B cell (primary cell): ENCODE measurements at regions not wholly inside any gene's neighbourhood (a gene's known extent, or its start where the extent isn't known, plus 50 kb on each side); places are given as distances from the start of the nearest gene placed in this dataset.

Experiments used
- ATAC-seq: fragments of 200-7000 bp; cut with Tn5 transposase; one replicate; pipeline ENCODE4 v1.10.0; 2021; ENCODE audit warnings: low read depth, mild to moderate bottlenecking, moderate number of reproducible peaks, moderate library complexity
- CTCF ChIA-PET: fragments of 350-600 bp; sonication (Branson Sonifier 250); formaldehyde crosslinking; loops from one replicate; lab custom pipeline; 2021; ENCODE audit warnings: antibody characterized with exemption, inconsistent platforms; lab: Charles Lee
- POLR2A ChIA-PET: fragments of 350-600 bp; sonication (Branson Sonifier 250); formaldehyde crosslinking; loops from one replicate; lab custom pipeline; 2021; ENCODE audit warnings: antibody characterized with exemption; lab: Charles Lee
- DNase-seq: peaks from one replicate; pipeline ENCODE4 v3.0.0; 2013
- H2AFZ ChIP-seq: 2 replicates; pipeline ENCODE4 v1.6.1; 2012; ENCODE audit warnings: mild to moderate bottlenecking, low read depth, low read length; ENCODE audit not compliant: insufficient read depth, poor library complexity, severe bottlenecking
- H3K27ac ChIP-seq, 2 donors: 1 replicate in 1 of 2; 2 replicates in 1 of 2; pipeline ENCODE4 v1.5.1; 2012 to 2013; ENCODE audit warnings: low read length in 2 of 2, mild to moderate bottlenecking in 2 of 2, moderate library complexity in 1 of 2
- H3K27me3 ChIP-seq, 4 experiments: fragments of 200-600 bp in 1 of 4; sonication (generic) in 1 of 4; replicated peaks in 1 of 4; 1 replicate in 2 of 4; 2 replicates in 2 of 4; pipeline versions ENCODE4 v1.6.1 to v1.7.0; 2013 to 2016; ENCODE audit warnings: low read length in 3 of 4, mild to moderate bottlenecking in 2 of 4, mixed read lengths in 1 of 4, moderate library complexity in 1 of 4; ENCODE audit not compliant: insufficient read depth in 4 of 4, control insufficient read depth in 3 of 4; ENCODE audit errors: control extremely low read depth in 1 of 4
- H3K36me3 ChIP-seq, 2 experiments: replicated peaks in 1 of 2; 1 replicate in 1 of 2; 2 replicates in 1 of 2; pipeline versions ENCODE4 v1.6.1 to v1.7.1; 2013; ENCODE audit warnings: low read length in 1 of 2; ENCODE audit not compliant: insufficient read depth in 2 of 2, control insufficient read depth in 1 of 2; ENCODE audit errors: control extremely low read depth in 1 of 2, extremely low read depth in 1 of 2
- H3K4me1 ChIP-seq, 2 donors: fragments of 200-600 bp in 1 of 2; sonication (generic) in 1 of 2; 1 replicate in 1 of 2; 2 replicates in 1 of 2; pipeline versions ENCODE4 v1.5.1 to v1.6.1; 2013 to 2017; ENCODE audit warnings: low read length in 2 of 2; ENCODE audit not compliant: control insufficient read depth in 2 of 2, insufficient read depth in 2 of 2
- H3K4me2 ChIP-seq: replicated peaks from 2 replicates; pipeline ENCODE3; 2012; ENCODE audit warnings: mild to moderate bottlenecking, low read depth, low read length; ENCODE audit not compliant: poor library complexity, severe bottlenecking
- H3K4me3 ChIP-seq, 5 experiments: fragments of 200-600 bp in 1 of 5; sonication (generic) in 1 of 5; 1 replicate in 3 of 5; 2 replicates in 2 of 5; pipeline versions ENCODE4 v1.5.1 to v1.7.0; 2011 to 2016; ENCODE audit warnings: low read length in 4 of 5, mild to moderate bottlenecking in 4 of 5, low read depth in 2 of 5, control low read depth in 1 of 5, moderate library complexity in 1 of 5; ENCODE audit not compliant: insufficient read depth in 1 of 5; ENCODE audit errors: control extremely low read depth in 1 of 5, extremely low read depth in 1 of 5
- H3K79me2 ChIP-seq: fragments of 200-600 bp; sonication (generic); one replicate; pipeline ENCODE4 v1.6.0; 2016; ENCODE audit warnings: low read length; ENCODE audit not compliant: control insufficient read depth, insufficient read depth
- H3K9ac ChIP-seq: fragments of 200-600 bp; sonication (generic); 2 replicates; pipeline ENCODE4 v1.6.1; 2017; ENCODE audit warnings: mild to moderate bottlenecking, low read length, moderate library complexity
- H3K9me3 ChIP-seq, 3 donors: one replicate each; pipeline versions ENCODE4 v1.6.1 to v1.7.1; 2013; ENCODE audit warnings: low read length in 2 of 3; ENCODE audit not compliant: control insufficient read depth in 2 of 3, insufficient read depth in 1 of 3; ENCODE audit errors: control extremely low read depth in 1 of 3
- H4K20me1 ChIP-seq: 2 replicates; pipeline ENCODE4 v1.6.0; 2012; ENCODE audit warnings: mild to moderate bottlenecking, low read length; ENCODE audit not compliant: insufficient read depth, control insufficient read depth, poor library complexity, severe bottlenecking
- H3K27ac Mint-ChIP-seq: one replicate; pipeline ENCODE4 v1.8.0; 2021; ENCODE audit warnings: mixed read lengths
- H3K27me3 Mint-ChIP-seq: one replicate; pipeline ENCODE4 v1.8.0; 2021; ENCODE audit warnings: mixed read lengths
- H3K4me1 Mint-ChIP-seq: one replicate; pipeline ENCODE4 v1.8.0; 2021; ENCODE audit warnings: mixed read lengths
- H3K4me3 Mint-ChIP-seq: one replicate; pipeline ENCODE4 v1.8.0; 2021; ENCODE audit warnings: mixed read lengths
- H3K9me3 Mint-ChIP-seq: one replicate; pipeline ENCODE4 v1.8.0; 2022; ENCODE audit warnings: mixed read lengths; ENCODE audit not compliant: insufficient read depth
- EZH2 ChIP-seq: IDR thresholded peaks from 2 replicates; pipeline ENCODE4 v1.6.1; 2012; ENCODE audit warnings: borderline replicate concordance, low read depth, mild to moderate bottlenecking, moderate library complexity, low read length; ENCODE audit not compliant: insufficient read depth, poor library complexity, severe bottlenecking
- WGBS: methylation state at CpG from one replicate; pipeline ENCODE4 v1.1.5; 2013; ENCODE audit warnings: missing lambda C conversion rate; ENCODE audit not compliant: insufficient coverage; 5-methylcytosine and 5-hydroxymethylcytosine counted together
- intact Hi-C: fragments of 100-400 bp; cut with micrococcal nuclease; formaldehyde crosslinking; loops from one replicate; pipeline ENCODE4 v1.10.0; 2022
- TF ChIP-seq, protein P1 (sequence below): fragments of 200-600 bp; IDR thresholded peaks from one replicate; pipeline ENCODE4 v1.8.0; 2022; ENCODE audit warnings: antibody characterized with exemption, mild to moderate bottlenecking

GRCh38 chr1:232568906-232569553 is 60.9 kb downstream of the SIPA1L2 start:
- Histone ChIP-seq H3K4me1 (no peaks in the 10 kb centered on the region), H3K79me2 (no peaks in the 10 kb centered on the region), H3K27me3 (no peaks in the 10 kb centered on the region), H3K4me2 (no peak overlapping the region), H3K9ac (no peak overlapping the region), H3K27ac (no peak overlapping the region), H4K20me1 (no peaks in the 10 kb centered on the region), H3K9me3 (no peaks in the 10 kb centered on the region), H3K36me3 (no peaks in the 10 kb centered on the region), H2AFZ (no peak overlapping the region), H3K4me3 (no peak overlapping the region)
- DNase-seq (no peak), ATAC-seq (no peak)
- Mint-ChIP-seq H3K4me3 (no peak overlapping the region), H3K4me1 (no peaks in the 10 kb centered on the region), H3K9me3 (no peaks in the 10 kb centered on the region), H3K27me3 (peaks cover 5% of the 10 kb centered on the region), H3K27ac (no peak overlapping the region)
- POLR2A ChIA-PET: no interaction called here
- intact Hi-C loops: no loop called here
- 98% methylated on average over 7 of the region's 9 CpGs for WGBS
- CTCF ChIA-PET: no interaction called here
- TF ChIP-seq EZH2: no peak
- TF ChIP-seq, protein P1, sequence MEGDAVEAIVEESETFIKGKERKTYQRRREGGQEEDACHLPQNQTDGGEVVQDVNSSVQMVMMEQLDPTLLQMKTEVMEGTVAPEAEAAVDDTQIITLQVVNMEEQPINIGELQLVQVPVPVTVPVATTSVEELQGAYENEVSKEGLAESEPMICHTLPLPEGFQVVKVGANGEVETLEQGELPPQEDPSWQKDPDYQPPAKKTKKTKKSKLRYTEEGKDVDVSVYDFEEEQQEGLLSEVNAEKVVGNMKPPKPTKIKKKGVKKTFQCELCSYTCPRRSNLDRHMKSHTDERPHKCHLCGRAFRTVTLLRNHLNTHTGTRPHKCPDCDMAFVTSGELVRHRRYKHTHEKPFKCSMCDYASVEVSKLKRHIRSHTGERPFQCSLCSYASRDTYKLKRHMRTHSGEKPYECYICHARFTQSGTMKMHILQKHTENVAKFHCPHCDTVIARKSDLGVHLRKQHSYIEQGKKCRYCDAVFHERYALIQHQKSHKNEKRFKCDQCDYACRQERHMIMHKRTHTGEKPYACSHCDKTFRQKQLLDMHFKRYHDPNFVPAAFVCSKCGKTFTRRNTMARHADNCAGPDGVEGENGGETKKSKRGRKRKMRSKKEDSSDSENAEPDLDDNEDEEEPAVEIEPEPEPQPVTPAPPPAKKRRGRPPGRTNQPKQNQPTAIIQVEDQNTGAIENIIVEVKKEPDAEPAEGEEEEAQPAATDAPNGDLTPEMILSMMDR: no peak

- Mint-ChIP-seq H3K27me3 (peaks cover 5% of the 10 kb centered on the region), H3K4me1 (no peaks in the 10 kb centered on the region), H3K9me3 (no peaks in the 10 kb centered on the region), H3K27ac (no peak overlapping the region), H3K4me3 (no peak overlapping the region)
- H2AFZ ChIP-seq: no peak overlapping the region
- H3K27me3 ChIP-seq: no peaks in the 10 kb centered on the region
- intact Hi-C loops: no loop called here
- DNase-seq (no peak), ATAC-seq (no peak)
- H3K9ac ChIP-seq: no peak overlapping the region
- TF ChIP-seq, protein P1: no peak
- TF ChIP-seq EZH2: no peak
- H3K27ac ChIP-seq: no peak overlapping the region
- no peak overlapping the region for H3K4me3 ChIP-seq
- 64% methylated on average over 2 of the region's 2 CpGs for WGBS
- H3K79me2 ChIP-seq: no peaks in the 10 kb centered on the region
- ChIA-PET CTCF (no interaction called here), POLR2A (no interaction called here)
- no peak overlapping the region for H3K4me2 ChIP-seq
- no peaks in the 10 kb centered on the region for H3K36me3 ChIP-seq
- H3K9me3 ChIP-seq: no peaks in the 10 kb centered on the region
- H4K20me1 ChIP-seq: no peaks in the 10 kb centered on the region
- no peaks in the 10 kb centered on the region for H3K4me1 ChIP-seq
Measured at GRCh38 chr1:232568331-232568852, 61.5 kb downstream of the SIPA1L2 start.
